ENCODE measurements at regions not wholly inside any gene's neighbourhood (a gene's known extent, or its start where the extent isn't known, plus 50 kb on each side); places are given as distances from the start of the nearest gene placed in this dataset.

- no peak for TF ChIP-seq GTF3C2 (IDR thresholded peaks at IDR 0.05; ENCODE audit: borderline replicate concordance, extremely low read depth, insufficient read length)
- no peak for TF ChIP-seq USF1 (CRISPR knock-in tag; IDR thresholded peaks at IDR 0.05)
- no peak for TF ChIP-seq ZBTB26 (CRISPR knock-in tag; IDR thresholded peaks at IDR 0.05)
- no peak for TF ChIP-seq CBFB (CRISPR knock-in tag; IDR thresholded peaks at IDR 0.05)
Observed at GRCh38 chr1:200495901-200496300, 86.1 kb upstream of the ZNF281 start (continued).

GRCh38 chr1:200493344-200493743 is 83.5 kb upstream of the ZNF281 start:
- ATAC-seq (no peak), FAIRE-seq (no peak), DNase-seq (ENCODE audit: extremely low read depth in 1 of 4, low spot score in 3 of 4) (no peak)
- H3K79me2 ChIP-seq (ENCODE audit: control insufficient read depth, insufficient read depth, low read length), result no peaks in the 10 kb centered on the region
- H3K4me3 ChIP-seq, result no peak overlapping the region
- peaks cover 8 to 19% of the 10 kb centered on the region in 2 experiments; a peak in 4 of 5 replicates for H3K27me3 ChIP-seq (ENCODE audit: control insufficient read depth in 2 of 2, insufficient read depth in 2 of 2, low read length in 2 of 2)
- WGBS (ENCODE audit: insufficient coverage, low coverage, missing lambda C conversion rate), result 0% methylated on average over 4 of the region's 4 CpGs
- no peaks in the 10 kb centered on the region for H3K36me3 ChIP-seq (ENCODE audit: control insufficient read depth, insufficient read depth, low read length)
- ChIA-PET POLR2A (interaction anchor here (0.9 to 1.2 kb wide), 2 partner anchors 11 to 16 kb away, joined by 3 to 5 read pairs; no protein-coding TSS in a partner anchor), CTCF (ENCODE audit: low intra/inter-chr PET ratio) (no interaction called here)
- H3K27ac ChIP-seq (ENCODE audit: extremely low read depth, low read depth, low read length), result no peak overlapping the region
- no peak overlapping the region for H2AFZ ChIP-seq (ENCODE audit: low read depth, low read length)
- no peaks in the 10 kb centered on the region for H4K20me1 ChIP-seq (replicated peaks; ENCODE audit: control insufficient read depth, insufficient read depth, low read length)
- H3K4me2 ChIP-seq (ENCODE audit: insufficient read depth, low read length), result no peak overlapping the region
- no peak overlapping the region for H3K9ac ChIP-seq (ENCODE audit: insufficient read depth in 1 of 2, low read depth in 2 of 2, low read length in 2 of 2)
- intact Hi-C loops (cut with micrococcal nuclease), result no loop called here
- no TSS peak for BruUV-seq (replicated peaks)
- in situ Hi-C loops (cut with MboI), result loop anchor here (25.0 kb wide), 1 partner anchor 206 kb away; no protein-coding TSS in a partner anchor
- no peaks in the 10 kb centered on the region for H3K9me1 ChIP-seq (ENCODE audit: control insufficient read depth, insufficient read depth, low read length)
- H3K9me3 ChIP-seq (replicated peaks; ENCODE audit: control insufficient read depth, insufficient read depth, low read depth, low read length), result no peaks in the 10 kb centered on the region
- no peaks in the 10 kb centered on the region for H3K4me1 ChIP-seq (replicated peaks in 1 of 2; ENCODE audit: control insufficient read depth in 2 of 2, insufficient read depth in 2 of 2, low read length in 2 of 2)
- TF ChIP-seq BRD4 (IDR thresholded peaks at IDR 0.05) (no peak), TRIM25 (IDR thresholded peaks at IDR 0.05; ENCODE audit: borderline replicate concordance) (no peak), XRCC3 (IDR thresholded peaks at IDR 0.05) (no peak), TAF7 (tag; IDR thresholded peaks at IDR 0.05) (no peak), NR3C1 (CRISPR knock-in tag; IDR thresholded peaks at IDR 0.05) (no peak), ZNF76 (CRISPR knock-in tag; IDR thresholded peaks at IDR 0.05; ENCODE audit: borderline replicate concordance) (no peak), GABPA (tag; conservative IDR thresholded peaks at IDR 0.05; ENCODE audit: low read depth) (no peak), ATF1 (CRISPR knock-in tag; IDR thresholded peaks at IDR 0.05) (no peak), ATF1 (tag; IDR thresholded peaks at IDR 0.05) (no peak), PKNOX1 (IDR thresholded peaks at IDR 0.05) (no peak), TEAD1 (CRISPR knock-in tag; IDR thresholded peaks at IDR 0.05) (no peak)

Data from K562 (cell line).